ENCODE measurements at regions not wholly inside any gene's neighbourhood (a gene's known extent, or its start where the extent isn't known, plus 50 kb on each side); places are given as distances from the start of the nearest gene placed in this dataset.

- intact Hi-C loops (cut with DNase I; ENCODE audit: low total_unique reads), result no loop called here
Observed at GRCh38 chr1:4170548-4171340, 270.7 kb upstream of the C1orf174 start.

GRCh38 chr1:4171480-4172450 lies 271.7 kb upstream of the C1orf174 start:
- Histone ChIP-seq H3K27me3 (no peaks in the 10 kb centered on the region), H3K36me3 (ENCODE audit: low read depth, missing control alignments) (no peaks in the 10 kb centered on the region), H3K4me1 (no peaks in the 10 kb centered on the region), H3K9me3 (no peaks in the 10 kb centered on the region), H3K4me3 (no peak overlapping the region), H3K27ac (no peak overlapping the region)
- TF ChIP-seq POLR2A (IDR thresholded peaks at IDR 0.05) (no peak), CTCF (IDR thresholded peaks at IDR 0.05) (no peak)
- DNase-seq, result peak; percentile 11
- intact Hi-C loops (cut with DNase I; ENCODE audit: low total_unique reads), result no loop called here
- 68 to 72% methylated on average over 23 of the region's 23 CpGs for WGBS, 2 donors

More at GRCh38 chr1:4170548-4171340, 270.7 kb upstream of the C1orf174 start:
- H3K4me3 ChIP-seq, result no peak overlapping the region
- H3K36me3 ChIP-seq (ENCODE audit: low read depth, missing control alignments), result no peaks in the 10 kb centered on the region
- H3K4me1 ChIP-seq, result no peaks in the 10 kb centered on the region
- WGBS, 2 donors, result 79 to 82% methylated on average over 18 to 25 of the region's 25 CpGs
- no peaks in the 10 kb centered on the region for H3K27me3 ChIP-seq
- H3K27ac ChIP-seq, result no peak overlapping the region
- no peaks in the 10 kb centered on the region for H3K9me3 ChIP-seq
- no peak for TF ChIP-seq CTCF (IDR thresholded peaks at IDR 0.05)
- no peak for TF ChIP-seq POLR2A (IDR thresholded peaks at IDR 0.05)
- DNase-seq, result peak; percentile 20

- Histone ChIP-seq H3K36me3 (ENCODE audit: low read depth, missing control alignments) (no peaks in the 10 kb centered on the region), H3K27me3 (no peaks in the 10 kb centered on the region), H3K9me3 (no peaks in the 10 kb centered on the region), H3K4me3 (no peak overlapping the region), H3K27ac (no peak overlapping the region), H3K4me1 (no peaks in the 10 kb centered on the region)
- intact Hi-C loops (cut with DNase I; ENCODE audit: low total_unique reads), result no loop called here
- WGBS, 2 donors, result 64 to 65% methylated on average over 15 to 16 of the region's 16 CpGs
- TF ChIP-seq CTCF (IDR thresholded peaks at IDR 0.05), result no peak
- no peak for TF ChIP-seq POLR2A (IDR thresholded peaks at IDR 0.05)
- DNase-seq, result peak; percentile 42
Observed at GRCh38 chr1:4172644-4173599, 272.9 kb upstream of the C1orf174 start.

- Histone ChIP-seq H3K4me1 (no peaks in the 10 kb centered on the region), H3K36me3 (ENCODE audit: low read depth, missing control alignments) (no peaks in the 10 kb centered on the region), H3K27me3 (no peaks in the 10 kb centered on the region), H3K4me3 (no peak overlapping the region), H3K27ac (no peak overlapping the region), H3K9me3 (no peaks in the 10 kb centered on the region)
- TF ChIP-seq POLR2A (IDR thresholded peaks at IDR 0.05) (no peak), CTCF (IDR thresholded peaks at IDR 0.05) (no peak)
- 70 to 80% methylated on average over 9 of the region's 9 CpGs for WGBS, 2 donors
- DNase-seq, result no peak
- intact Hi-C loops (cut with DNase I; ENCODE audit: low total_unique reads), result no loop called here
Observed at GRCh38 chr1:4173731-4174130, 273.7 kb upstream of the C1orf174 start.
